ENCODE measurements at regions not wholly inside any gene's neighbourhood (a gene's known extent, or its start where the extent isn't known, plus 50 kb on each side); places are given as distances from the start of the nearest gene placed in this dataset.

GRCh38 chr4:159598602-159599001, 495.7 kb downstream of the RAPGEF2 start:
- TF ChIP-seq IRF5 (IDR thresholded peaks at IDR 0.05; ENCODE audit: borderline replicate concordance): no peak
- TF ChIP-seq NFXL1 (IDR thresholded peaks at IDR 0.05; ENCODE audit: borderline replicate concordance): no peak
- TF ChIP-seq CTCF (IDR thresholded peaks at IDR 0.05 in 2 of 3, conservative IDR thresholded peaks at IDR 0.05 in 1 of 3; ENCODE audit: control insufficient read depth in 2 of 3, extremely low read depth in 1 of 3, insufficient read depth in 1 of 3, low read depth in 3 of 3, low read length in 3 of 3): no peak
- no peak for TF ChIP-seq KDM1A (IDR thresholded peaks at IDR 0.05; ENCODE audit: borderline replicate concordance)
- no peak for TF ChIP-seq TCF3 (IDR thresholded peaks at IDR 0.05; ENCODE audit: borderline replicate concordance, insufficient read depth, low read depth, low read length)
- no peak for TF ChIP-seq ZBTB4 (CRISPR knock-in tag; IDR thresholded peaks at IDR 0.05)
- TF ChIP-seq BACH1 (IDR thresholded peaks at IDR 0.05; ENCODE audit: borderline replicate concordance): no peak
- TF ChIP-seq KLF5 (IDR thresholded peaks at IDR 0.05; ENCODE audit: partially characterized antibody): no peak
- no peak for TF ChIP-seq ELK1 (IDR thresholded peaks at IDR 0.05; ENCODE audit: low read depth, low read length)
- no peak for TF ChIP-seq POLR2A (IDR thresholded peaks at IDR 0.05; ENCODE audit: low read depth, low read length)
- TF ChIP-seq ESRRA (IDR thresholded peaks at IDR 0.05; ENCODE audit: low read length): no peak
- TF ChIP-seq EED (IDR thresholded peaks at IDR 0.05; ENCODE audit: low read depth): no peak
- TF ChIP-seq E2F4 (IDR thresholded peaks at IDR 0.05; ENCODE audit: low read depth, low read length): no peak
- TF ChIP-seq EZH2 (IDR thresholded peaks at IDR 0.05; ENCODE audit: borderline replicate concordance, control insufficient read depth, low read depth, low read length): no peak
